Ectodermal cell (in vitro differentiated cells): ENCODE measurements at regions not wholly inside any gene's neighbourhood (a gene's known extent, or its start where the extent isn't known, plus 50 kb on each side); places are given as distances from the start of the nearest gene placed in this dataset.

Source experiments
- H3K27ac ChIP-seq: 2 replicates; pipeline ENCODE4 v1.7.0; 2013; ENCODE audit warnings: mild to moderate bottlenecking, low read depth, low read length; ENCODE audit not compliant: insufficient read depth, poor library complexity, severe bottlenecking
- H3K27me3 ChIP-seq: 2 replicates; pipeline ENCODE4 v1.7.0; 2013; ENCODE audit warnings: mild to moderate bottlenecking, low read length; ENCODE audit not compliant: insufficient read depth, control insufficient read depth, poor library complexity, severe bottlenecking
- H3K36me3 ChIP-seq: one replicate; pipeline ENCODE4 v1.7.0; 2013; ENCODE audit warnings: low read length; ENCODE audit not compliant: control insufficient read depth, insufficient read depth
- H3K4me1 ChIP-seq: one replicate; pipeline ENCODE4 v1.7.0; 2013; ENCODE audit warnings: low read length; ENCODE audit not compliant: control insufficient read depth, insufficient read depth
- H3K4me3 ChIP-seq: 2 replicates; pipeline ENCODE4 v1.7.0; 2013; ENCODE audit warnings: low read depth, low read length, control low read depth; ENCODE audit not compliant: insufficient read depth
- H3K9me3 ChIP-seq: 2 replicates; pipeline ENCODE4 v1.7.0; 2013; ENCODE audit warnings: mild to moderate bottlenecking, low read length, moderate library complexity; ENCODE audit not compliant: control insufficient read depth
- WGBS, 2 experiments: methylation state at CpG; one replicate each; pipeline ENCODE4 v1.1.7; 2013; ENCODE audit warnings: missing lambda C conversion rate in 2 of 2; 5-methylcytosine and 5-hydroxymethylcytosine counted together

DNA sequence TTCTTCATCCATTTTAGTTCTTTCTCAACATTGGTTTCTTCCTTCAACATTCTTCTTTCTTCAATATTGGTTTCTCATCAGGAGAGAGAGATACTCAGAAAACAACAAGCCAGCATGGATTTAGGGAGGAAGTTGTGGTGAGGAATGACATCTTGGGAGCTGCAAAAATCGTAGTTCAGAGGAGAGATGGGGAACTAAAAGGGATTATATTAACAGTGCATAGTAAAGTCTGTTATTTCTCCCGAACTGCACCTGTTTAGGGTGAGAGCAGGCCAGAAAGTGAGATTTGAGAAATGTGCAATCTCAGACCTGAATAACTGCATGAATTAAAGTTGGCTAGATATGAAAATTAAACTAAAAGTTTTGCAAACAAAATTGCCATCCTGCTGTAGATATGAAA, 94.5 kb downstream of the CASP12 start:
- Histone ChIP-seq H3K4me1 (no peaks in the 10 kb centered on the region), H3K27me3 (no peaks in the 10 kb centered on the region), H3K27ac (no peak overlapping the region), H3K4me3 (no peak overlapping the region), H3K36me3 (no peaks in the 10 kb centered on the region), H3K9me3 (no peaks in the 10 kb centered on the region)
- 88 to 92% methylated on average over 2 of the region's 2 CpGs for WGBS, 2 experiments

DNA sequence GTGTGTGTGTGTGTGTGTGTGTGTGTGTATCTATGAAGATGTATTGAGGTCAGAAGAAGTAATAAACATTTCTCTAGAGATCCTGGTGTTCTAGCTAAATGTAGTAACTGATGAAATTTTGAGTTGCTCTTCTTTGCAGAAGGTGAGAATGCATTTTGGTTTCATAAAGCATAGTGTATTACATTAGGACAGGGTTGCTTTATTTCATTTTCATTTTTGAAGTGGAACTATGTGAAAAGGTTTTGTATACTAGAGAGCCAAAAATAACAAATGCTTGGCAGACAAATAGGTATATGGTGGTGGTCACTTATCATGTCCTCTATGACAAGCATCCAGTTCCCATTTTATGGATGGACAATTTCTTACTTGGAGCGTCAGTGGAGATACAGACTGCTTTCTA, 99.0 kb downstream of the CASP12 start:
- H3K27ac ChIP-seq = no peak overlapping the region
- WGBS, 2 experiments = 100% methylated on average over 1 of the region's 1 CpG

GRCh38 chr11:104798789-104799188, 99.5 kb downstream of the CASP12 start:
- H3K36me3 ChIP-seq = no peaks in the 10 kb centered on the region
- no peaks in the 10 kb centered on the region for H3K4me1 ChIP-seq
- H3K4me3 ChIP-seq = no peak overlapping the region
- no peak overlapping the region for H3K27ac ChIP-seq
- H3K9me3 ChIP-seq = no peaks in the 10 kb centered on the region
- H3K27me3 ChIP-seq = no peaks in the 10 kb centered on the region
- no CpG with 5 or more reads among the region's 1 CpG for WGBS, 2 experiments

More for the DNA sequence above, 99.0 kb downstream of the CASP12 start:
- no peaks in the 10 kb centered on the region for H3K27me3 ChIP-seq
- H3K4me1 ChIP-seq = no peaks in the 10 kb centered on the region
- H3K9me3 ChIP-seq = no peaks in the 10 kb centered on the region
- H3K4me3 ChIP-seq = no peak overlapping the region
- no peaks in the 10 kb centered on the region for H3K36me3 ChIP-seq

DNA sequence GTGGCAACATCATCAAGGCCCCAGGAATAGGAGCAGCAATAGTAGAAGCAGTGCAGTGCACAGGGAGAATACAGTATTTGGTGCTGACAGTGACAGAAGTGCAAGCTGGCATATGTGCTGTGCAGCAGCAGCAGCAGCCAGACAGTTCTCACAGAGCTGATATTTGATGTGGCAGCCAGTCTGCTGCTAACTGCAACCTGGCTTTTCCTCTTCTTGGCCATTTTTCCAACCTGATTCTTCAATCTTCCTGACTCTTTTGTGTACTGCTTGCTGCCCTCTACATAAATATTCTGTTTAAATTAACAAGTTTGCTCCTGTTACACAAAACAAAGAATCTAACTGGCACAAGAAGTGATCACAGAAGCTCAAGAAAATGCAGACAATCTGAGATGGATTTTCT, 102.0 kb downstream of the CASP12 start:
- H3K27ac ChIP-seq = no peak overlapping the region
- no peaks in the 10 kb centered on the region for H3K9me3 ChIP-seq
- H3K27me3 ChIP-seq = no peaks in the 10 kb centered on the region
- H3K4me3 ChIP-seq = no peak overlapping the region
- H3K36me3 ChIP-seq = no peaks in the 10 kb centered on the region
- H3K4me1 ChIP-seq = peaks cover 2% of the 10 kb centered on the region

DNA sequence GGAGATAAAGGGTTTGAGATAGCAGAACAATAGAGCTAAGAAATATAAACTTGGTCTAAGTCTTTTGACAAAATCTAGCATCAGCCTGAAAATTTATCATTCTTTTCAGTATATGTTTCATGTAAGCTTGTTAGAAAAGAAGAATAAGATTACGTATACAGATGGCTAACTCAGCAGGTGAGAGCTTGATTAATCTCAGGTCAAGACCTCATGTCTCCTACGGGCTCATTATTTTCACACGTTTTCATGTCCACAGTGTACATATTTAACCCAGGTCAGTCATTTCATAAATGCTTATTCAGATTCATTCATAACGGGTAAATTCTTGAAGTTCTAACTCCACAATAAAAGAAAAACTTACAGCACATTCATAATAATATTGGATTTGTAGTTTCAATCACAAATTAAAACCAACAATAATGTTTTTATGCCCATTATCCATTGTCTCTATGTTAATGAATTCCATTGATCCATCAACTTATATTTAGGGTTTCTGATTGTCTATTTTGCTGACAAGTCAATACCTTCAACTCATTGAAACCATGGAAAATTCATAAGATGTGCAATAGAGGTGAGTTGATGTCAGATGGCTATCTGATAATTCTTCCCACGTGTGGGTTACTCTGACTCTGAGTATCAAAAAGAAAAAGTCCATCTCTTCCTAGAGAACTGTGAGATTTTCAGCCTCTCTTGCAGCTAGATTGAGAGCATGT, 102.6 kb downstream of the CASP12 start:
- Histone ChIP-seq H3K4me3 (no peak overlapping the region), H3K27ac (no peak overlapping the region), H3K27me3 (no peaks in the 10 kb centered on the region), H3K36me3 (no peaks in the 10 kb centered on the region), H3K9me3 (no peaks in the 10 kb centered on the region), H3K4me1 (peaks cover 2% of the 10 kb centered on the region)
- WGBS, 2 experiments = 91 to 94% methylated on average over 5 of the region's 5 CpGs

GRCh38 chr11:104792861-104793260, 105.4 kb downstream of the CASP12 start:
- Histone ChIP-seq H3K4me3 (no peak overlapping the region), H3K4me1 (peaks cover 2% of the 10 kb centered on the region), H3K36me3 (no peaks in the 10 kb centered on the region), H3K27me3 (no peaks in the 10 kb centered on the region), H3K9me3 (no peaks in the 10 kb centered on the region), H3K27ac (no peak overlapping the region)
- 63 to 76% methylated on average over 2 of the region's 2 CpGs for WGBS, 2 experiments

DNA sequence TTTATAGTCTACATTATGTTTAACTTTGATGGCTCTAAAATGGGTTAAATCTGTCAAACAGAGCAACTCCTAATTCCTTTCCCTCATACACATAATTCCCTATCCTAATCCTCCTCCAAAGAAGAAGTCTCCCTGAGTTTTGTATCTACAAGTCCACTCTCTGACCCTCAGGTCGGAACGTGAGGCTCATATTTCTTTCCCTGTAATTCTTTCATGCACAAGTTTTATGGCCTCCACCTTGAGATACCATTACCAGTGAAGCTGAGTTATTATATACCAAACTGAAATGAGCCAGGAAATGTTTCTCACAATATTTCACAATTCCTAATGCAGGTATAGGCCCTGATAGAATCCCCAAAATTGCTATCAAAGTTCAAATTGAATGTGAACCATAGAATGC, 106.4 kb downstream of the CASP12 start:
- H3K9me3 ChIP-seq = no peaks in the 10 kb centered on the region
- H3K36me3 ChIP-seq = no peaks in the 10 kb centered on the region
- H3K4me1 ChIP-seq = peaks cover 2% of the 10 kb centered on the region
- H3K4me3 ChIP-seq = no peak overlapping the region
- WGBS, 2 experiments = 95% methylated on average over 2 of the region's 2 CpGs
- H3K27me3 ChIP-seq = no peaks in the 10 kb centered on the region
- no peak overlapping the region for H3K27ac ChIP-seq

DNA sequence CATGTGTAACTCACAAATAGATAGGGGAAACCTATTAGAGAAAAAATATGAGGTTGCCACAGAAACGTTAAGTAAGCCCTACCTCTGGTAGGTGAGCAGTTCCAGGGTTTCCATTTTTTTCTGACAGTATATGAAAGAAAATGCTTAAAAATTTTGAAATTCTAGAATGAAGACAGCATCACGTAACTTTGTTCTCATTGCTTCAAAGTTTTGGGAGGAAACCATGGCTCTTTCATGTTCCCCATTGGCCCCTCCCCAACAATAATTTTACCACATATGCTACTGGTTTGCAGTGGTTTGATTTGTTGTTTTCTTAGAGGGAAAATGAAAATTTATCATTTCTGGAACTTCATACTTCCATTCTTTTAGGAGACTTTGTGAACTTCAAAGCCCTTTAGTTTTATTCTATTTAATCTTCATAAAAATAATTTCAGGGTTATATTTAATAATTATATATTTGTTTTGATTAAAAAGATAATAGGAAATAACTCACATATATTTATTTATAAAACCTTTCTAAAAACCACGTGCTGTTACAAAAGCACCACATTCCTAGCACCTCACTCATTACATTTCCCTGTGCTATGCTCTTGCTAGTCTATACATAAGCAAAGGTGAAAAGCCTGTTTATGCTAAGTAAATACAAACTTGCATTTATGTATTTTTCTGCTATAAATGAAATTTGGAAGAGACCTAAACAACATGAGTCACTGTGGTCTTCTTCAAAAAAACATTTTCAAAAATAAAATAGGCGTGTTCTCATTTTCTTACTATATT, 113.4 kb downstream of the CASP12 start:
- H3K27me3 ChIP-seq = no peaks in the 10 kb centered on the region
- no peaks in the 10 kb centered on the region for H3K9me3 ChIP-seq
- no peaks in the 10 kb centered on the region for H3K36me3 ChIP-seq
- H3K27ac ChIP-seq = no peak overlapping the region
- 70 to 88% methylated on average over 2 to 3 of the region's 4 CpGs for WGBS, 2 experiments
- no peaks in the 10 kb centered on the region for H3K4me1 ChIP-seq
- H3K4me3 ChIP-seq = no peak overlapping the region

GRCh38 chr11:104783241-104783640, 115.0 kb downstream of the CASP12 start:
- H3K27me3 ChIP-seq = no peaks in the 10 kb centered on the region
- H3K4me3 ChIP-seq = no peak overlapping the region
- no peaks in the 10 kb centered on the region for H3K36me3 ChIP-seq
- H3K4me1 ChIP-seq = no peaks in the 10 kb centered on the region
- H3K27ac ChIP-seq = no peak overlapping the region
- no peaks in the 10 kb centered on the region for H3K9me3 ChIP-seq
- WGBS, 2 experiments = 86 to 88% methylated on average over 2 of the region's 2 CpGs

- 87 to 91% methylated on average over 1 of the region's 1 CpG for WGBS, 2 experiments
- H3K27ac ChIP-seq = no peak overlapping the region
- no peaks in the 10 kb centered on the region for H3K4me1 ChIP-seq
- H3K27me3 ChIP-seq = no peaks in the 10 kb centered on the region
- no peaks in the 10 kb centered on the region for H3K9me3 ChIP-seq
- H3K36me3 ChIP-seq = no peaks in the 10 kb centered on the region
- H3K4me3 ChIP-seq = no peak overlapping the region
These were observed 115.9 kb downstream of the CASP12 start for GRCh38 chr11:104782377-104782754.
